ENCODE measurements at regions not wholly inside any gene's neighbourhood (a gene's known extent, or its start where the extent isn't known, plus 50 kb on each side); places are given as distances from the start of the nearest gene placed in this dataset.

GRCh38 chr15:47541562-47541961 is 175.7 kb upstream of the SEMA6D start:
- DNase-seq (ENCODE audit: low spot score), result no peak
- Histone ChIP-seq H2AFZ (ENCODE audit: low read length) (no peak overlapping the region), H3K27ac (ENCODE audit: extremely low read length, insufficient read depth, low read length) (no peak overlapping the region), H3K4me3 (replicated peaks in 1 of 3; ENCODE audit: insufficient read depth in 1 of 3, low read depth in 2 of 3, low read length in 3 of 3) (no peak overlapping the region), H3K27me3 (ENCODE audit: control insufficient read depth in 1 of 2, insufficient read depth in 2 of 2, low read length in 2 of 2) (no peaks in the 10 kb centered on the region), H3K9me3 (ENCODE audit: low read length) (peaks cover 68% of the 10 kb centered on the region), H3K9ac (ENCODE audit: insufficient read depth, low read depth, low read length) (no peak overlapping the region), H3K79me2 (ENCODE audit: insufficient read depth, low read length) (no peaks in the 10 kb centered on the region), H3K36me3 (replicated peaks in 1 of 2; ENCODE audit: control insufficient read depth in 1 of 2, insufficient read depth in 2 of 2, low read length in 2 of 2) (no peaks in the 10 kb centered on the region), H3K4me1 (ENCODE audit: insufficient read depth, low read length) (no peaks in the 10 kb centered on the region), H4K20me1 (ENCODE audit: insufficient read depth, low read length) (no peaks in the 10 kb centered on the region), H3K4me2 (ENCODE audit: low read depth, low read length) (no peak overlapping the region)
- 0% methylated on average over 2 of the region's 2 CpGs for WGBS (ENCODE audit: low lambda C conversion rate)
- ChIA-PET CTCF (ENCODE audit: low intra/inter-chr PET ratio, low total read pairs) (no interaction called here), POLR2A (no interaction called here)
- in situ Hi-C loops (cut with HindIII; ENCODE audit: extremely low pct_ligation_motif_present, low pct_unique_long_range_greater_than_20kb), result no loop called here
- no peak for FAIRE-seq
- ATAC-seq, result no peak
- TF ChIP-seq PAWR (CRISPR knock-in tag; IDR thresholded peaks at IDR 0.05; ENCODE audit: borderline replicate concordance) (no peak), DNMT3B (CRISPR knock-in tag; conservative IDR thresholded peaks at IDR 0.05) (no peak), SMAD9 (CRISPR knock-in tag; IDR thresholded peaks at IDR 0.05) (no peak), PRPF4 (IDR thresholded peaks at IDR 0.05; ENCODE audit: low read depth, low read length, poor library complexity, severe bottlenecking) (no peak), SOX5 (CRISPR knock-in tag; IDR thresholded peaks at IDR 0.05; ENCODE audit: borderline replicate concordance) (no peak), ZBTB3 (CRISPR knock-in tag; IDR thresholded peaks at IDR 0.05; ENCODE audit: borderline replicate concordance, low read depth) (no peak), EED (CRISPR knock-in tag; IDR thresholded peaks at IDR 0.05) (no peak)
- TF ChIP-seq, protein P1, sequence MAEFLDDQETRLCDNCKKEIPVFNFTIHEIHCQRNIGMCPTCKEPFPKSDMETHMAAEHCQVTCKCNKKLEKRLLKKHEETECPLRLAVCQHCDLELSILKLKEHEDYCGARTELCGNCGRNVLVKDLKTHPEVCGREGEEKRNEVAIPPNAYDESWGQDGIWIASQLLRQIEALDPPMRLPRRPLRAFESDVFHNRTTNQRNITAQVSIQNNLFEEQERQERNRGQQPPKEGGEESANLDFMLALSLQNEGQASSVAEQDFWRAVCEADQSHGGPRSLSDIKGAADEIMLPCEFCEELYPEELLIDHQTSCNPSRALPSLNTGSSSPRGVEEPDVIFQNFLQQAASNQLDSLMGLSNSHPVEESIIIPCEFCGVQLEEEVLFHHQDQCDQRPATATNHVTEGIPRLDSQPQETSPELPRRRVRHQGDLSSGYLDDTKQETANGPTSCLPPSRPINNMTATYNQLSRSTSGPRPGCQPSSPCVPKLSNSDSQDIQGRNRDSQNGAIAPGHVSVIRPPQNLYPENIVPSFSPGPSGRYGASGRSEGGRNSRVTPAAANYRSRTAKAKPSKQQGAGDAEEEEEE (CRISPR knock-in tag; IDR thresholded peaks at IDR 0.05; ENCODE audit: borderline replicate concordance), result no peak
- TF ChIP-seq, protein P2, sequence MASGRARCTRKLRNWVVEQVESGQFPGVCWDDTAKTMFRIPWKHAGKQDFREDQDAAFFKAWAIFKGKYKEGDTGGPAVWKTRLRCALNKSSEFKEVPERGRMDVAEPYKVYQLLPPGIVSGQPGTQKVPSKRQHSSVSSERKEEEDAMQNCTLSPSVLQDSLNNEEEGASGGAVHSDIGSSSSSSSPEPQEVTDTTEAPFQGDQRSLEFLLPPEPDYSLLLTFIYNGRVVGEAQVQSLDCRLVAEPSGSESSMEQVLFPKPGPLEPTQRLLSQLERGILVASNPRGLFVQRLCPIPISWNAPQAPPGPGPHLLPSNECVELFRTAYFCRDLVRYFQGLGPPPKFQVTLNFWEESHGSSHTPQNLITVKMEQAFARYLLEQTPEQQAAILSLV (CRISPR knock-in tag; IDR thresholded peaks at IDR 0.05; ENCODE audit: borderline replicate concordance), result no peak
- TF ChIP-seq, protein P3, sequence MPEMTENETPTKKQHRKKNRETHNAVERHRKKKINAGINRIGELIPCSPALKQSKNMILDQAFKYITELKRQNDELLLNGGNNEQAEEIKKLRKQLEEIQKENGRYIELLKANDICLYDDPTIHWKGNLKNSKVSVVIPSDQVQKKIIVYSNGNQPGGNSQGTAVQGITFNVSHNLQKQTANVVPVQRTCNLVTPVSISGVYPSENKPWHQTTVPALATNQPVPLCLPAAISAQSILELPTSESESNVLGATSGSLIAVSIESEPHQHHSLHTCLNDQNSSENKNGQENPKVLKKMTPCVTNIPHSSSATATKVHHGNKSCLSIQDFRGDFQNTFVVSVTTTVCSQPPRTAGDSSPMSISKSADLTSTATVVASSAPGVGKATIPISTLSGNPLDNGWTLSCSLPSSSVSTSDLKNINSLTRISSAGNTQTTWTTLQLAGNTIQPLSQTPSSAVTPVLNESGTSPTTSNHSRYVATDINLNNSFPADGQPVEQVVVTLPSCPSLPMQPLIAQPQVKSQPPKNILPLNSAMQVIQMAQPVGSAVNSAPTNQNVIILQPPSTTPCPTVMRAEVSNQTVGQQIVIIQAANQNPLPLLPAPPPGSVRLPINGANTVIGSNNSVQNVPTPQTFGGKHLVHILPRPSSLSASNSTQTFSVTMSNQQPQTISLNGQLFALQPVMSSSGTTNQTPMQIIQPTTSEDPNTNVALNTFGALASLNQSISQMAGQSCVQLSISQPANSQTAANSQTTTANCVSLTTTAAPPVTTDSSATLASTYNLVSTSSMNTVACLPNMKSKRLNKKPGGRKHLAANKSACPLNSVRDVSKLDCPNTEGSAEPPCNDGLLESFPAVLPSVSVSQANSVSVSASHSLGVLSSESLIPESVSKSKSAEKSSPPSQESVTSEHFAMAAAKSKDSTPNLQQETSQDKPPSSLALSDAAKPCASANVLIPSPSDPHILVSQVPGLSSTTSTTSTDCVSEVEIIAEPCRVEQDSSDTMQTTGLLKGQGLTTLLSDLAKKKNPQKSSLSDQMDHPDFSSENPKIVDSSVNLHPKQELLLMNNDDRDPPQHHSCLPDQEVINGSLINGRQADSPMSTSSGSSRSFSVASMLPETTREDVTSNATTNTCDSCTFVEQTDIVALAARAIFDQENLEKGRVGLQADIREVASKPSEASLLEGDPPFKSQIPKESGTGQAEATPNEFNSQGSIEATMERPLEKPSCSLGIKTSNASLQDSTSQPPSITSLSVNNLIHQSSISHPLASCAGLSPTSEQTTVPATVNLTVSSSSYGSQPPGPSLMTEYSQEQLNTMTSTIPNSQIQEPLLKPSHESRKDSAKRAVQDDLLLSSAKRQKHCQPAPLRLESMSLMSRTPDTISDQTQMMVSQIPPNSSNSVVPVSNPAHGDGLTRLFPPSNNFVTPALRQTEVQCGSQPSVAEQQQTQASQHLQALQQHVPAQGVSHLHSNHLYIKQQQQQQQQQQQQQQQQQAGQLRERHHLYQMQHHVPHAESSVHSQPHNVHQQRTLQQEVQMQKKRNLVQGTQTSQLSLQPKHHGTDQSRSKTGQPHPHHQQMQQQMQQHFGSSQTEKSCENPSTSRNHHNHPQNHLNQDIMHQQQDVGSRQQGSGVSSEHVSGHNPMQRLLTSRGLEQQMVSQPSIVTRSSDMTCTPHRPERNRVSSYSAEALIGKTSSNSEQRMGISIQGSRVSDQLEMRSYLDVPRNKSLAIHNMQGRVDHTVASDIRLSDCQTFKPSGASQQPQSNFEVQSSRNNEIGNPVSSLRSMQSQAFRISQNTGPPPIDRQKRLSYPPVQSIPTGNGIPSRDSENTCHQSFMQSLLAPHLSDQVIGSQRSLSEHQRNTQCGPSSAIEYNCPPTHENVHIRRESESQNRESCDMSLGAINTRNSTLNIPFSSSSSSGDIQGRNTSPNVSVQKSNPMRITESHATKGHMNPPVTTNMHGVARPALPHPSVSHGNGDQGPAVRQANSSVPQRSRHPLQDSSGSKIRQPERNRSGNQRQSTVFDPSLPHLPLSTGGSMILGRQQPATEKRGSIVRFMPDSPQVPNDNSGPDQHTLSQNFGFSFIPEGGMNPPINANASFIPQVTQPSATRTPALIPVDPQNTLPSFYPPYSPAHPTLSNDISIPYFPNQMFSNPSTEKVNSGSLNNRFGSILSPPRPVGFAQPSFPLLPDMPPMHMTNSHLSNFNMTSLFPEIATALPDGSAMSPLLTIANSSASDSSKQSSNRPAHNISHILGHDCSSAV (CRISPR knock-in tag; IDR thresholded peaks at IDR 0.05; ENCODE audit: borderline replicate concordance), result no peak
- no TSS peak for BruUV-seq (replicated peaks)
- intact Hi-C loops (cut with micrococcal nuclease; ENCODE audit: unreplicated experiment), result no loop called here
